CD4-positive, alpha-beta memory T cell (primary cell): ENCODE measurements at regions not wholly inside any gene's neighbourhood (a gene's known extent, or its start where the extent isn't known, plus 50 kb on each side); places are given as distances from the start of the nearest gene placed in this dataset.

Source experiments
- CTCF ChIA-PET: fragments of 350-600 bp; sonication (Branson Sonifier 250); formaldehyde crosslinking; loops from one replicate; lab custom pipeline; 2021; ENCODE audit warnings: inconsistent platforms; ENCODE audit not compliant: partially characterized antibody; lab: Charles Lee
- POLR2A ChIA-PET: fragments of 350-600 bp; sonication (Branson Sonifier 250); formaldehyde crosslinking; loops from one replicate; lab custom pipeline; 2021; ENCODE audit not compliant: partially characterized antibody; lab: Charles Lee
- DNase-seq, 5 donors: peaks; one replicate each; pipeline versions ENCODE4 v3.0.0 to v3.0.0-alpha.2; 2020 to 2022; ENCODE audit warnings: mixed read lengths in 1 of 5
- H3K27ac ChIP-seq: one replicate; pipeline ENCODE4 v1.7.0; 2013; ENCODE audit warnings: low read depth, low read length
- H3K27me3 ChIP-seq: 2 replicates; pipeline ENCODE4 v1.7.0; 2013; ENCODE audit warnings: mild to moderate bottlenecking, low read length, moderate library complexity; ENCODE audit not compliant: insufficient read depth
- H3K36me3 ChIP-seq: 2 replicates; pipeline ENCODE4 v1.7.0; 2013; ENCODE audit warnings: mild to moderate bottlenecking, low read length, moderate library complexity; ENCODE audit not compliant: insufficient read depth
- H3K4me1 ChIP-seq: 2 replicates; pipeline ENCODE4 v1.7.0; 2013; ENCODE audit warnings: mild to moderate bottlenecking, low read length, moderate library complexity; ENCODE audit not compliant: insufficient read depth
- H3K4me3 ChIP-seq, 2 donors: one replicate each; pipeline ENCODE4 v1.7.0; 2013; ENCODE audit warnings: low read length in 2 of 2, mild to moderate bottlenecking in 1 of 2
- H3K9me3 ChIP-seq, 2 donors: one replicate each; pipeline ENCODE4 v1.7.0; 2013; ENCODE audit warnings: low read length in 2 of 2, control low read depth in 1 of 2; ENCODE audit not compliant: control insufficient read depth in 1 of 2
- H3K27ac Mint-ChIP-seq, 7 donors: one replicate each; pipeline ENCODE4 v1.8.0; 2020 to 2021; ENCODE audit warnings: mixed read lengths in 7 of 7, mild to moderate bottlenecking in 6 of 7, inconsistent platforms in 3 of 7, moderate library complexity in 3 of 7
- H3K27me3 Mint-ChIP-seq, 2 donors: one replicate each; pipeline ENCODE4 v1.8.0; 2020 to 2021; ENCODE audit warnings: mixed read lengths in 2 of 2
- H3K36me3 Mint-ChIP-seq, 2 donors: one replicate each; pipeline ENCODE4 v1.8.0; 2020 to 2021; ENCODE audit warnings: mixed read lengths in 2 of 2, inconsistent platforms in 1 of 2, mild to moderate bottlenecking in 1 of 2
- H3K4me1 Mint-ChIP-seq, 4 donors: one replicate each; pipeline ENCODE4 v1.8.0; 2020 to 2021; ENCODE audit warnings: mixed read lengths in 4 of 4, mild to moderate bottlenecking in 1 of 4
- H3K4me3 Mint-ChIP-seq, 8 donors: one replicate each; pipeline ENCODE4 v1.8.0; 2020 to 2021; ENCODE audit warnings: mixed read lengths in 8 of 8, mild to moderate bottlenecking in 7 of 8, moderate library complexity in 6 of 8, inconsistent platforms in 3 of 8
- H3K9me3 Mint-ChIP-seq, 8 donors: one replicate each; pipeline ENCODE4 v1.8.0; 2020 to 2021; ENCODE audit warnings: mixed read lengths in 8 of 8, mild to moderate bottlenecking in 5 of 8, inconsistent platforms in 3 of 8, moderate library complexity in 1 of 8
- intact Hi-C: fragments of 100-400 bp; cut with micrococcal nuclease; formaldehyde crosslinking; loops from one replicate; pipeline ENCODE4 v1.15.1; 2023

DNA sequence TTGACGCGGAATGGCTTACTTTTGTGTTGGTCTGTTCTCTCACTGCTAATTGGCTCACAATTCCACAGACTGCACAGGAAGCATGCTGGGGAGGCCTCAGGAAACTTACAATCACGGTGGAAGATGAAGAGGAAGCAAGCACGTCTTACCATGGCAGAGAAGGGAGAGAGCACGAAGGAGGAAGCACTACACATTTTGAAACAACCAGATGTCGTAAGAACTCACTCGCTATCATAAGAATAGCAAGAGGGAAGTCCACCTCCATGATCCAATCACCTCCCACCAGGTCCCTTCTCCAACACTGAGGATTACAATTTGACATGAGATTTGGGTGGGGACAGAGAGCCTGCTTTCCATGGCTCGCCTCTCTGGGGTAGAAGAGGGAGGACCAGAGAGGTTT is 106.2 kb downstream of the KCNF1 start:
- no peaks in the 10 kb centered on the region for H3K4me1 ChIP-seq
- Mint-ChIP-seq H3K4me3 (no peak overlapping the region), H3K9me3 (peaks cover 0 to 7% (median 3%) of the 10 kb centered on the region in 8 donors), H3K27me3 (peaks cover 13 to 30% of the 10 kb centered on the region in 2 donors), H3K36me3 (no peaks in the 10 kb centered on the region), H3K4me1 (no peaks in the 10 kb centered on the region), H3K27ac (no peak overlapping the region)
- H3K27me3 ChIP-seq: no peaks in the 10 kb centered on the region
- POLR2A ChIA-PET: no interaction called here
- no peaks in the 10 kb centered on the region for H3K9me3 ChIP-seq
- H3K27ac ChIP-seq: no peak overlapping the region
- CTCF ChIA-PET: no interaction called here
- no peak overlapping the region for H3K4me3 ChIP-seq
- no peaks in the 10 kb centered on the region for H3K36me3 ChIP-seq
- DNase-seq: no peak
- intact Hi-C loops: no loop called here

DNA sequence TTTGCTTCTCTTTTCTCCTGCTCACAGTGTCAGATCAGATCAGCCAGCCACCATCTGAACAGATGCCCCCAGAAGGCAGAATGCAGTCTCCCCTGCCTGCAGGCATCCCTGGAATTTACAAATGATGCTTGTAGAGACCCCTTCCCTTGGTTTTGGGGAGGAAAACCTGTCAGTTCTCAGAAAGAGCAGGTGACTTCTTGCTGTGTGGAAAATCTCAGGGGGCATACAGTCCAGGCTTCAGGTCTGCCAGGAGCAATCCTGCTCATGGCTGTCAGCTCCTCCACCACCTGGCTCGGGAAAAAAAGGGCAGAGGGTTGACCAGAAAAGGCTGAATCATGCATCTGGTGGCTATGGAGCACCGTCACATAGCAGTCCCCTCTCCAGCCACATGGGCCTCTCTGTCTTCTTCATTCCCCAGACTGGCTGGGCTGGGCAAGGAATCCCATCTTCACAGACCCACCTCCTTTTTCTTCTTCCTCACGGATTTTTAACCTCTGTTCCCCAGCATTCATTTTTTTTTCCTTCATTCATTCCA is 107.0 kb downstream of the KCNF1 start:
- H3K4me3 Mint-ChIP-seq: no peak overlapping the region
- no peaks in the 10 kb centered on the region for H3K4me1 Mint-ChIP-seq
- POLR2A ChIA-PET: no interaction called here
- H3K36me3 ChIP-seq: no peaks in the 10 kb centered on the region
- no peaks in the 10 kb centered on the region for H3K4me1 ChIP-seq
- no peak overlapping the region for H3K27ac Mint-ChIP-seq
- no peaks in the 10 kb centered on the region for H3K9me3 ChIP-seq
- peaks cover 12 to 30% of the 10 kb centered on the region in 2 donors for H3K27me3 Mint-ChIP-seq
- H3K27ac ChIP-seq: no peak overlapping the region
- no peak for DNase-seq
- H3K4me3 ChIP-seq: no peak overlapping the region
- no peaks in the 10 kb centered on the region for H3K36me3 Mint-ChIP-seq
- CTCF ChIA-PET: no interaction called here
- peaks cover 0 to 2% (median under 1%) of the 10 kb centered on the region in 8 donors for H3K9me3 Mint-ChIP-seq
- intact Hi-C loops: no loop called here
- H3K27me3 ChIP-seq: no peaks in the 10 kb centered on the region

DNA sequence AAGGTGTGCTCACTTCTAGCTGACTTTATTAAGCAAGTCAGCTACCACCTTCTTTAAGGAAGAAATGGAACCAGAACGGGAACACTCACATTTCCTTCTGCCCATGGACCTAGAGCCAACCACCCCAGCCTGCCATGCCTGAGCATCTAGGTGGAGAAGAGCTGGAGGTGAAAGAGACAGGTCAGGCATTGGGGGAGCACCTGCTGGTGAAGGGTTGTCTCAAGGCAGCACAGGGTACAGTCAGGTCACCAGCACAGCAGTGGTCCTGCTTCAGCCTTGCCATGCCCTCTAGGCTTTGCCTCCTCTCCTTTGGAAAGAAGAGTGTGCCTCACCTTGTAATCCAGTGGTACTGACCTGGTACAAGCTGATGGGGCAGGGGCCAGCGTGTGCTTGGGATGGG is 107.9 kb downstream of the KCNF1 start:
- Histone ChIP-seq H3K27ac (no peak overlapping the region), H3K36me3 (no peaks in the 10 kb centered on the region), H3K9me3 (no peaks in the 10 kb centered on the region), H3K27me3 (no peaks in the 10 kb centered on the region), H3K4me3 (no peak overlapping the region), H3K4me1 (no peaks in the 10 kb centered on the region)
- intact Hi-C loops: no loop called here
- CTCF ChIA-PET: no interaction called here
- no peak overlapping the region for H3K27ac Mint-ChIP-seq
- no peaks in the 10 kb centered on the region for H3K4me1 Mint-ChIP-seq
- H3K4me3 Mint-ChIP-seq: no peak overlapping the region
- H3K27me3 Mint-ChIP-seq: peaks cover 11 to 30% of the 10 kb centered on the region in 2 donors
- H3K9me3 Mint-ChIP-seq: peaks cover 0 to 2% (median 0%) of the 10 kb centered on the region in 8 donors
- no peak for DNase-seq
- POLR2A ChIA-PET: no interaction called here
- no peaks in the 10 kb centered on the region for H3K36me3 Mint-ChIP-seq

DNA sequence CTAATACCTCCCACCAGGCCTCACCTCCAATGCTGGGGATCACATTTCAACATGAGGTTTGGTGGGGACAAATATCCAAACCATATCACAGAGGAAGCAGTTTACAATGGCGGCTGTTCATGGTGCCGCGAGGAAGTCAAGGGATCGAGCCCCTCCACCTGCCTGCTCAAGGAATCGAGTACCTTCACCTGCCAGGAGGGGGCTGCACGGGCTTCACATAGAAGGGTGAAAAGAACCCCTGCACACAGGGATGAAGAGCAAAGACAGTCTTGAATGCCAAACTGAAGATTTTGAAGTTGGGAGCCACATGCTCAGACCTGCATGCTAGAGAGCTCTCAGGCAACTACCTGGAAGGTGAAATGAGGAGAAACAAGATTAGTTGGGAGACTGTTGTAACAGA is 110.3 kb downstream of the KCNF1 start:
- Mint-ChIP-seq H3K4me1 (peaks cover 0 to 1% (median 0%) of the 10 kb centered on the region in 4 donors), H3K27ac (no peak overlapping the region), H3K36me3 (no peaks in the 10 kb centered on the region), H3K9me3 (peaks cover 0 to 2% (median 0%) of the 10 kb centered on the region in 8 donors), H3K4me3 (no peak overlapping the region), H3K27me3 (peaks cover 5 to 26% of the 10 kb centered on the region in 2 donors)
- no peaks in the 10 kb centered on the region for H3K9me3 ChIP-seq
- H3K27ac ChIP-seq: no peak overlapping the region
- H3K4me1 ChIP-seq: no peaks in the 10 kb centered on the region
- POLR2A ChIA-PET: no interaction called here
- H3K36me3 ChIP-seq: no peaks in the 10 kb centered on the region
- H3K4me3 ChIP-seq: no peak overlapping the region
- DNase-seq: no peak
- intact Hi-C loops: no loop called here
- CTCF ChIA-PET: interaction anchor here (1.3 kb wide), 1 partner anchor 110 kb away, joined by 4 read pairs; no protein-coding TSS in a partner anchor
- H3K27me3 ChIP-seq: no peaks in the 10 kb centered on the region

DNA sequence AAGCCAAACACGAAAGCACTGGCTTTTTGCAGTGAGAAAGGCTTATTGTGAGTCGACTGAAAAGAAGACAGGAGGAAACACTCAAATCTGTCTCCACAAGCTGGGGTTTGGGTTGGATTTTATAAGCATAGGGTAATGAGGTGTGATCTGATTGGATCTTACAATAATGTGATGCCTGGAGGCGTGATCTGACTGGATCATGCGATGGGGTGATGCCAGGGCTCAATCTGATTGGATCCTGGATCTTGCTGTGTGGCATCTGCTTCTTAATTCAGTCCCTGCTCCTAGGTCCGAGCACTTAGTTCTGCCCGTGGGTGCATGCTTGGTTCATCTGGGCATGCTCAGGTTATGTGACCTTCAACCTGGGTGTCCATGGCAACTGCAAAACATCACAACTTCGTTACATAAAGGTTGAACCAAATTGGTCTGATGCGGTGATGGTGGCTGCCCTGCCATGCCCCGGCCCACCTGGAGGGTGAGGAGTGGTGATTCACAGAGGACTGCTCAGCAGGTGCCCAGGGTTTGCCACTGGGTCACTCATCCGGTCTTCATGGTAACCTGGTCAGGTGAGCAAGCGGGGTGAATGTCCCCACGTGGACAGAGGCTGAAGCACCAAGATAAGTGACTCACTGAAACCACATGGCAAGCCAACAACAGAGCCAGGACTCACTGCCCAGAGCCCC is 111.0 kb downstream of the KCNF1 start:
- intact Hi-C loops: no loop called here
- no peaks in the 10 kb centered on the region for H3K36me3 Mint-ChIP-seq
- peaks cover 5 to 23% of the 10 kb centered on the region in 2 donors for H3K27me3 Mint-ChIP-seq
- Histone ChIP-seq H3K9me3 (no peaks in the 10 kb centered on the region), H3K4me1 (no peaks in the 10 kb centered on the region), H3K4me3 (no peak overlapping the region), H3K36me3 (no peaks in the 10 kb centered on the region), H3K27me3 (no peaks in the 10 kb centered on the region), H3K27ac (no peak overlapping the region)
- H3K4me1 Mint-ChIP-seq: peaks cover 0 to 1% (median 0%) of the 10 kb centered on the region in 4 donors
- CTCF ChIA-PET: interaction anchor here (1.3 kb wide), 1 partner anchor 109 kb away, joined by 4 read pairs; no protein-coding TSS in a partner anchor
- POLR2A ChIA-PET: no interaction called here
- no peak overlapping the region for H3K4me3 Mint-ChIP-seq
- no peak for DNase-seq
- peaks cover 0 to 2% (median 0%) of the 10 kb centered on the region in 8 donors for H3K9me3 Mint-ChIP-seq
- no peak overlapping the region for H3K27ac Mint-ChIP-seq

DNA sequence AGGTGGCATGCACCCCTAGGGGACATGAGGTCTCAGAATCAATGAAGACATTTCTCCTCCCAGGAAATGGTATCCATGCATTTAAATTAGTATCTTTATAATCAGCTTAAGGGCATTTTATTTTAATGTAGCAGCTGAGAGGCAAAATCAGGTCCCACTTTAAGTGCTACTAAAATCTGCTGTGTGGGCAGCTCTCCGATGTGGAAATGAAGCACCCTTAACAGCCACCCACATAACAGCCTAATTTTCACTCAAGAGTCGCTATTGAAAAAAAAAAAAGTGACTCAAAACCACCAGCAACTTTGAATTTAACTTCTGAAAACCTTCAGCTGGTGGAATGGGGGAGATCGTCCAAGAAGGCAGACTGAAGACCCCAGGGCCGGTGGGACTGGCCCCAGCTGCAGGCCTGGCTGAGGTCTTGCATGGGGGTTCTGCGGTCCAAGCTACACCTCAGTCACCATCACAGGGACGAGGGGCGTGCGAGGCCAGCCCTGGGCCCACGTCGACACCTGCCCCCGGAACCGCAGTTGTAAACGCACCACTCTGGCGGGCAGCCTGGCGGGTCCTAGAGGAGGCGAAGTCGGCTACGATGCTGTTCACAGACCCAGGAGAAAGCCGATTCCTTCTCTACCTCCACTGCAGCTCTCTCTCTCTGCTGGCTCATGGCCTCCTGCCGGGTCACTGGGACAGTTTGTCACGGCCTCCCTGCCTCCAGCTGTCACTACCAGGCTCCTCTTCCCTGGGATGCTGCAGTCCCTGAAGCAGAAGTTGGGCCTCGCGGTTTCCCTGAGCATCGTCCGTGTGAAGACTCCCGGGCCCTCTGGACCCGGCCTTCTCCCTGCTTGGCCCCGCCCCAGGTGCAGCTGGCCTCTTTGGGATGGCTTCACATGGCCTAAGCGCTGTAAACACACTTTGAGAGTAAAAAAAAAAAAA is 111.9 kb downstream of the KCNF1 start:
- no peaks in the 10 kb centered on the region for H3K9me3 ChIP-seq
- Mint-ChIP-seq H3K9me3 (peaks cover 0 to 2% (median 0%) of the 10 kb centered on the region in 8 donors), H3K36me3 (no peaks in the 10 kb centered on the region), H3K4me3 (no peak overlapping the region), H3K4me1 (peaks cover 0 to 1% (median 0%) of the 10 kb centered on the region in 4 donors), H3K27ac (no peak overlapping the region), H3K27me3 (peaks cover 4 to 17% of the 10 kb centered on the region in 2 donors)
- intact Hi-C loops: no loop called here
- no peaks in the 10 kb centered on the region for H3K4me1 ChIP-seq
- no peak overlapping the region for H3K27ac ChIP-seq
- H3K4me3 ChIP-seq: no peak overlapping the region
- CTCF ChIA-PET: no interaction called here
- no peaks in the 10 kb centered on the region for H3K27me3 ChIP-seq
- H3K36me3 ChIP-seq: no peaks in the 10 kb centered on the region
- no peak for DNase-seq
- POLR2A ChIA-PET: no interaction called here

DNA sequence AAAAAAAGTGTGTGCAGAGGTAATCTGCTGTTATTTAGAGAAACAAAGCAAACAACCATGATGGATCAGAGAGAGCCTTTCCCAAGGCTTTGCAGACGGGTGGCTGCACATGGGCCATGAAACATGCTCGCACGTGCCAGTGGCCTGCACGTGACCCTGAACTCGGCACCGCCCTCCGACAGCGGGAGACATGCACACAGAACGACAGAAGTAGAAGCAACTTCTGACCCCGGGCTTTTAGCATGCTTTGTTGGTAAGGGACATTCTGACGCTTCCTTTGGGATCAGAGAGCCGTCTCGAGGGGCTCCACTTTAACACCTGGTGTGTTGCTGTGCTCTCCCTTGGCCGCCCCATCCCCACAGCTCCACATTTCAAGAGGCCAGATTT is 112.5 kb downstream of the KCNF1 start:
- POLR2A ChIA-PET: no interaction called here
- Histone ChIP-seq H3K27me3 (no peaks in the 10 kb centered on the region), H3K27ac (no peak overlapping the region), H3K36me3 (no peaks in the 10 kb centered on the region), H3K9me3 (no peaks in the 10 kb centered on the region), H3K4me1 (no peaks in the 10 kb centered on the region), H3K4me3 (no peak overlapping the region)
- Mint-ChIP-seq H3K9me3 (peaks cover 0 to 2% (median 0%) of the 10 kb centered on the region in 8 donors), H3K36me3 (no peaks in the 10 kb centered on the region), H3K27me3 (peaks cover 0 to 12% of the 10 kb centered on the region in 2 donors), H3K27ac (no peak overlapping the region), H3K4me3 (no peak overlapping the region), H3K4me1 (peaks cover 0 to 1% (median 0%) of the 10 kb centered on the region in 4 donors)
- CTCF ChIA-PET: no interaction called here
- intact Hi-C loops: no loop called here
- DNase-seq: no peak
